ENCODE measurements at regions not wholly inside any gene's neighbourhood (a gene's known extent, or its start where the extent isn't known, plus 50 kb on each side); places are given as distances from the start of the nearest gene placed in this dataset.
A peak's percentile ranks its signal among the peaks of the same experiment; 100 is the strongest.

DNA sequence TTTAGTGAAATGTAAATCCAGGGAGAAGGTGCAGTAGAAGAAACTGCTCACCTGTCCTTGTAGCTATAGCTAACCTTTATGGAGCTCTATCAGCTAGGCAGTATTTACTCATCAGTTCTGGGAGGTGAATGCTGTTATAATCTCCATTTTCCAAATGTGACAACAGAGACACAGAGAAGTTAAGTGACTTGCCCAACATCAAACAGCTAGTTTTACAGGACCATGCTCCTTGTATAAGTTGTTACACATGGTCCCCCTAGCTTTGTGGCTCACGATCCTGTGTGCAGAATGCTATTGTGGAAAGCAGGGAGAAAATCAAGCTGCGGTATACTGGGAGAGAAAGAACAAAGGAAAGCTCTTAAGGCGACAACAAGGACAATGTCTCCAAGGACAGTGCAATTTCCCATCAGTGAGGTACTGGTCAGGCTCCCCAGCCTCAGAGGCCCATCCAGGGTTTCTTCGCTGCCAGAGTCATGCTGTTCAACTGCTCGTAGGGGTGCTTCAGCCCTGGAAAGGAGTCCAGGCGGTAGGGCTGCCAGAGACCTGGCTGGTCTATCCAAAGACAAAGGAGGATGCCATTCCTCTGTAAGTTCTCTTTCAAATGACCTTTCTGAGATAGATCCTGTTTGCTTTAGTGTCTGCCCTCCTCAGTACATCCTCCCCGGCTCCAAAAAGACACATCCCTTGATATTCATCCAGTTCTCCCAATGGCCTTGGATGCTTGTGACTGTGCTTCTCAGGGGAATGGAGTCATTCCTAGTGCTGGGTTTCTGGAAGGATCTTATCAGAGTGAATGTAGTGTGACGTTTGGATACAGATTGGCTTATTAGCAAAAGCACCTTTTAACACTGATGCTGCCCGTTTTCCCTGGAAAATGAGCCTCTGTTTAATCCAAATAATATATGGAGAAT lies 95.5 kb downstream of the ARF6 start:
- FAIRE-seq (no peak), DNase-seq (ENCODE audit: low read depth in 1 of 2, low spot score in 2 of 2) (no peak)
- Histone ChIP-seq H2BK12ac (ENCODE audit: low read depth, low read length) (no peak overlapping the region), H3K4me2 (ENCODE audit: insufficient read depth in 1 of 2, low read depth in 2 of 2, low read length in 2 of 2) (no peak overlapping the region), H2AK5ac (ENCODE audit: low read depth, low read length) (no peak overlapping the region), H3K27me3 (replicated peaks in 1 of 4; ENCODE audit: control insufficient read depth in 3 of 4, extremely low read depth in 1 of 4, insufficient read depth in 3 of 4, low read length in 3 of 4) (no peaks in the 10 kb centered on the region), H3K4ac (replicated peaks; ENCODE audit: insufficient read length, low read depth, low read length) (no peak overlapping the region), H3K23me2 (ENCODE audit: low read depth, low read length) (no peaks in the 10 kb centered on the region), H3K9ac (replicated peaks in 1 of 4; ENCODE audit: extremely low read depth in 1 of 4, low read depth in 3 of 4, low read length in 3 of 4) (no peak overlapping the region), H3K14ac (ENCODE audit: insufficient read length) (no peak overlapping the region), H3K9me3 (ENCODE audit: insufficient read depth in 2 of 2, low read depth in 1 of 2, low read length in 1 of 2) (no peaks in the 10 kb centered on the region), H3K79me2 (ENCODE audit: control insufficient read depth in 1 of 2, insufficient read depth in 2 of 2, low read length in 2 of 2) (no peaks in the 10 kb centered on the region), H2AFZ (ENCODE audit: low read length) (peak overlapping the region; percentile 77; the same call in 1 of the 2 replicates), H4K8ac (ENCODE audit: extremely low read depth, insufficient read depth, low read length) (no peak overlapping the region), H3K4me3 (ENCODE audit: extremely low read depth in 1 of 4, insufficient read depth in 2 of 4, low read depth in 3 of 4, low read length in 4 of 4) (no peak overlapping the region), H3K18ac (ENCODE audit: extremely low read depth, low read length) (no peak overlapping the region), H4K91ac (replicated peaks; ENCODE audit: insufficient read length, low read length) (no peak overlapping the region), H3K4me1 (replicated peaks in 1 of 4; ENCODE audit: control insufficient read depth in 3 of 4, insufficient read depth in 4 of 4, low read length in 3 of 4) (peaks cover 0 to 6% (median 1%) of the 10 kb centered on the region in 4 experiments; a peak in 3 of 7 replicates), H3K36me3 (ENCODE audit: control insufficient read depth in 2 of 4, insufficient read depth in 4 of 4, low read length in 3 of 4) (0 out of 8 replicates have a peak, but pooled peaks cover 0 to 2% (median 0%) of the 10 kb centered on the region in 4 experiments), H3K79me1 (ENCODE audit: low read depth, low read length) (no peaks in the 10 kb centered on the region), H4K20me1 (replicated peaks in 1 of 2; ENCODE audit: control insufficient read depth in 1 of 2, insufficient read depth in 2 of 2, low read length in 2 of 2) (no peaks in the 10 kb centered on the region), H4K5ac (ENCODE audit: insufficient read length, low read depth, low read length) (no peak overlapping the region), H2BK20ac (ENCODE audit: low read length) (no peak overlapping the region), H2BK5ac (ENCODE audit: low read depth, low read length) (no peak overlapping the region), H3K23ac (ENCODE audit: insufficient read length) (no peak overlapping the region), H2BK15ac (ENCODE audit: low read length) (no peak overlapping the region), H3K27ac (ENCODE audit: low read depth, low read length) (no peak overlapping the region), H3K56ac (replicated peaks; ENCODE audit: insufficient read length, low read depth, low read length) (no peak overlapping the region), H2BK120ac (replicated peaks; ENCODE audit: low read depth, low read length) (no peak overlapping the region)
- ChIA-PET CTCF (ENCODE audit: partially characterized antibody) (no interaction called here), POLR2A (ENCODE audit: partially characterized antibody) (no interaction called here)
- 87% methylated on average over 9 of the region's 9 CpGs; no CpG with 5 or more reads in 1 of the 2 experiments for WGBS, 2 experiments (ENCODE audit: extremely low coverage in 1 of 2, insufficient coverage in 1 of 2, insufficient read length in 1 of 2, insufficient replicate concordance in 2 of 2, low coverage in 1 of 2, low lambda C conversion rate in 2 of 2, missing lambda C conversion rate in 1 of 2)
- TF ChIP-seq POLR2A (IDR thresholded peaks at IDR 0.05; ENCODE audit: control extremely low read depth in 1 of 2, low read depth in 2 of 2, low read length in 2 of 2) (no peak), SAP30 (IDR thresholded peaks at IDR 0.05; ENCODE audit: insufficient read depth, insufficient replicate concordance, low read length) (no peak), HDAC6 (IDR thresholded peaks at IDR 0.05; ENCODE audit: low read depth, low read length) (no peak), TBP (IDR thresholded peaks at IDR 0.05; ENCODE audit: low read depth, low read length) (no peak), RXRA (IDR thresholded peaks at IDR 0.05; ENCODE audit: insufficient read depth, low read depth, low read length) (no peak), YY1 (IDR thresholded peaks at IDR 0.05; ENCODE audit: low read depth, low read length) (no peak), CBX8 (IDR thresholded peaks at IDR 0.05; ENCODE audit: borderline replicate concordance, low read depth, low read length) (no peak), KDM5A (IDR thresholded peaks at IDR 0.05; ENCODE audit: low read length) (no peak)

Data from H1 (cell line).